Transverse colon (tissue), 4 donors: ENCODE measurements at regions not wholly inside any gene's neighbourhood (a gene's known extent, or its start where the extent isn't known, plus 50 kb on each side); places are given as distances from the start of the nearest gene placed in this dataset.

ENCODE experiments used
- EP300 ChIP-seq: sonication (generic); formaldehyde crosslinking; IDR thresholded peaks from one replicate; pipeline ENCODE4 v1.6.1; 2017; ENCODE audit warnings: antibody characterized with exemption, low read depth
- POLR2A ChIP-seq: fragments of 450-650 bp; IDR thresholded peaks from one replicate; pipeline ENCODE4 v1.6.1; 2016; ENCODE audit warnings: antibody characterized with exemption, mild to moderate bottlenecking, moderate library complexity
- POLR2AphosphoS5 ChIP-seq, 3 donors: sonication (generic); formaldehyde crosslinking; IDR thresholded peaks; one replicate each; pipeline ENCODE4 v1.6.1; 2016; ENCODE audit warnings: antibody characterized with exemption in 3 of 3
- TF ChIP-seq, protein P1 (sequence below), 5 experiments: fragments of 200-600 bp in 3 of 5; fragments of 450-650 bp in 2 of 5; sonication (generic) in 3 of 5; IDR thresholded peaks; 1 replicate in 2 of 5; 2 replicates in 3 of 5; pipeline ENCODE4 v1.5.1; 2016 to 2017; ENCODE audit warnings: antibody characterized with exemption in 5 of 5, inconsistent platforms in 3 of 5, mild to moderate bottlenecking in 2 of 5, moderate library complexity in 1 of 5

DNA sequence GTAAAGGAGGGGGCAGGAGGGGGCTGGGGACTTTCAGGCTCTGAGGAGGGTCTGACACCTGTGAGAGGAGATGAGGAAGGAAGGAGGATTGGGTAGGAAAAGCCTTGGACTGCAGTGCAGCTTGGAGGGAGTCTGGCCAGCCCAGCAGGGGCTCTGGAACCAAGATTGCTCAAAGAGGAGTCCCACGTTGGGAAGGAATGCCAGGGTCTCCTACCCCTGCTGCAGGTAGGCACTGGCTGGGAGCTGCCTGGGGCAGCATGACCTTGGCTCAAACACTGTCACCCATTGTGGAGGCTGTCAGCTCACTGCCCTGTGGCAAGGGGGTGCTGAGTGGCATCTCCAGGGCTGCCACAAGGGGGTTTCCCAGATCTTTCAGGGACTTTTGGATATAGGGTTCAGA, 94.5 kb downstream of the RPS6KA4 start:
- TF ChIP-seq, protein P1, sequence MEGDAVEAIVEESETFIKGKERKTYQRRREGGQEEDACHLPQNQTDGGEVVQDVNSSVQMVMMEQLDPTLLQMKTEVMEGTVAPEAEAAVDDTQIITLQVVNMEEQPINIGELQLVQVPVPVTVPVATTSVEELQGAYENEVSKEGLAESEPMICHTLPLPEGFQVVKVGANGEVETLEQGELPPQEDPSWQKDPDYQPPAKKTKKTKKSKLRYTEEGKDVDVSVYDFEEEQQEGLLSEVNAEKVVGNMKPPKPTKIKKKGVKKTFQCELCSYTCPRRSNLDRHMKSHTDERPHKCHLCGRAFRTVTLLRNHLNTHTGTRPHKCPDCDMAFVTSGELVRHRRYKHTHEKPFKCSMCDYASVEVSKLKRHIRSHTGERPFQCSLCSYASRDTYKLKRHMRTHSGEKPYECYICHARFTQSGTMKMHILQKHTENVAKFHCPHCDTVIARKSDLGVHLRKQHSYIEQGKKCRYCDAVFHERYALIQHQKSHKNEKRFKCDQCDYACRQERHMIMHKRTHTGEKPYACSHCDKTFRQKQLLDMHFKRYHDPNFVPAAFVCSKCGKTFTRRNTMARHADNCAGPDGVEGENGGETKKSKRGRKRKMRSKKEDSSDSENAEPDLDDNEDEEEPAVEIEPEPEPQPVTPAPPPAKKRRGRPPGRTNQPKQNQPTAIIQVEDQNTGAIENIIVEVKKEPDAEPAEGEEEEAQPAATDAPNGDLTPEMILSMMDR (IDR thresholded peaks at IDR 0.05): no peak
- TF ChIP-seq POLR2A (no peak), POLR2AphosphoS5 (IDR thresholded peaks at IDR 0.05) (no peak), EP300 (no peak)
